22Rv1 (cell line): ENCODE measurements at regions not wholly inside any gene's neighbourhood (a gene's known extent, or its start where the extent isn't known, plus 50 kb on each side); places are given as distances from the start of the nearest gene placed in this dataset.

Experiments used
- ZFX ChIP-seq: fragments of 450-650 bp; IDR thresholded peaks from 2 replicates; pipeline ENCODE4 v1.6.1; 2017; ENCODE audit warnings: antibody characterized with exemption, borderline replicate concordance
- TF ChIP-seq, protein P1 (sequence below): fragments of 450-650 bp; IDR thresholded peaks from 2 replicates; pipeline ENCODE4 v1.5.1; 2017; ENCODE audit warnings: mild to moderate bottlenecking

DNA sequence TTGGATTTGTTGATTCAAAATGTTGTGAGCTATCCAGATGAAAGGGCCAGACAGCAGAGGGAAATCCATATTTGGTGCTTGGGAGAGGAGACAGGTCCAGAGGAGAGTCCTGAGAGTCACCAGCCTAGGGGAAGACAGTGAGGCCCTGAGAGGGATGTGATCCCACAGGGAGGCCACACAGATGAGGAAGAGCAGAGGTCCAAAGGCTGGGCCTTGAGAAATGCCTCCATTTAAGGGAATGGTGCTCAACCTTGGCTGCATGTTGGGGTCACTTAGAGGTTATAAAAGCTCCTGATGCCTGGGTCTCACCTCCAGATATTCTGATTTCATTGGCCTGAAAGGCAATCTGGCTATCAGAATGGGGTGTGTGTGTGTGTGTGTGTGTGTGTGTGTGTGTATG is 194.9 kb downstream of the UTP18 start:
- TF ChIP-seq, protein P1, sequence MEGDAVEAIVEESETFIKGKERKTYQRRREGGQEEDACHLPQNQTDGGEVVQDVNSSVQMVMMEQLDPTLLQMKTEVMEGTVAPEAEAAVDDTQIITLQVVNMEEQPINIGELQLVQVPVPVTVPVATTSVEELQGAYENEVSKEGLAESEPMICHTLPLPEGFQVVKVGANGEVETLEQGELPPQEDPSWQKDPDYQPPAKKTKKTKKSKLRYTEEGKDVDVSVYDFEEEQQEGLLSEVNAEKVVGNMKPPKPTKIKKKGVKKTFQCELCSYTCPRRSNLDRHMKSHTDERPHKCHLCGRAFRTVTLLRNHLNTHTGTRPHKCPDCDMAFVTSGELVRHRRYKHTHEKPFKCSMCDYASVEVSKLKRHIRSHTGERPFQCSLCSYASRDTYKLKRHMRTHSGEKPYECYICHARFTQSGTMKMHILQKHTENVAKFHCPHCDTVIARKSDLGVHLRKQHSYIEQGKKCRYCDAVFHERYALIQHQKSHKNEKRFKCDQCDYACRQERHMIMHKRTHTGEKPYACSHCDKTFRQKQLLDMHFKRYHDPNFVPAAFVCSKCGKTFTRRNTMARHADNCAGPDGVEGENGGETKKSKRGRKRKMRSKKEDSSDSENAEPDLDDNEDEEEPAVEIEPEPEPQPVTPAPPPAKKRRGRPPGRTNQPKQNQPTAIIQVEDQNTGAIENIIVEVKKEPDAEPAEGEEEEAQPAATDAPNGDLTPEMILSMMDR: no peak
- TF ChIP-seq ZFX: no peak
